Mucosa of stomach (tissue), 1 donor: ENCODE measurements at regions not wholly inside any gene's neighbourhood (a gene's known extent, or its start where the extent isn't known, plus 50 kb on each side); places are given as distances from the start of the nearest gene placed in this dataset.

Experiments
- H3K27me3 ChIP-seq: one replicate; pipeline ENCODE4 v1.7.0; 2013; ENCODE audit warnings: mild to moderate bottlenecking, low read length; ENCODE audit not compliant: control insufficient read depth, insufficient read depth
- H3K36me3 ChIP-seq: one replicate; pipeline ENCODE4 v1.7.0; 2013; ENCODE audit warnings: low read length; ENCODE audit not compliant: control insufficient read depth, insufficient read depth
- H3K4me1 ChIP-seq: one replicate; pipeline ENCODE4 v1.7.0; 2013; ENCODE audit warnings: mild to moderate bottlenecking, low read length; ENCODE audit not compliant: control insufficient read depth, insufficient read depth
- H3K4me3 ChIP-seq: one replicate; pipeline ENCODE4 v1.7.0; 2013; ENCODE audit warnings: low read length
- H3K9ac ChIP-seq: one replicate; pipeline ENCODE4 v1.7.0; 2013; ENCODE audit warnings: mild to moderate bottlenecking, low read length, moderate library complexity
- H3K9me3 ChIP-seq: one replicate; pipeline ENCODE4 v1.7.0; 2013; ENCODE audit warnings: mild to moderate bottlenecking, low read length, moderate library complexity; ENCODE audit not compliant: control insufficient read depth
- donor health status: Pancreatic carcinoma.

GRCh38 chr1:164071288-164071687 is 487.7 kb upstream of the PBX1 start:
- Histone ChIP-seq H3K4me3 (no peak overlapping the region), H3K9me3 (no peaks in the 10 kb centered on the region), H3K4me1 (no peaks in the 10 kb centered on the region), H3K9ac (no peak overlapping the region), H3K36me3 (no peaks in the 10 kb centered on the region), H3K27me3 (no peaks in the 10 kb centered on the region)

GRCh38 chr1:164086832-164087231 is 472.2 kb upstream of the PBX1 start:
- no peaks in the 10 kb centered on the region for H3K27me3 ChIP-seq
- no peak overlapping the region for H3K9ac ChIP-seq
- no peaks in the 10 kb centered on the region for H3K36me3 ChIP-seq
- no peaks in the 10 kb centered on the region for H3K4me1 ChIP-seq
- H3K9me3 ChIP-seq = no peaks in the 10 kb centered on the region
- H3K4me3 ChIP-seq = no peak overlapping the region

- Histone ChIP-seq H3K27me3 (no peaks in the 10 kb centered on the region), H3K36me3 (no peaks in the 10 kb centered on the region), H3K9me3 (no peaks in the 10 kb centered on the region), H3K4me3 (no peak overlapping the region), H3K9ac (no peak overlapping the region), H3K4me1 (no peaks in the 10 kb centered on the region)
These were observed 471.0 kb upstream of the PBX1 start for GRCh38 chr1:164087906-164088453.

GRCh38 chr1:164092603-164093353 is 466.2 kb upstream of the PBX1 start:
- H3K4me3 ChIP-seq = no peak overlapping the region
- H3K27me3 ChIP-seq = no peaks in the 10 kb centered on the region
- H3K36me3 ChIP-seq = no peaks in the 10 kb centered on the region
- no peaks in the 10 kb centered on the region for H3K4me1 ChIP-seq
- no peak overlapping the region for H3K9ac ChIP-seq
- no peaks in the 10 kb centered on the region for H3K9me3 ChIP-seq

- Histone ChIP-seq H3K36me3 (no peaks in the 10 kb centered on the region), H3K4me3 (no peak overlapping the region), H3K9ac (no peak overlapping the region), H3K27me3 (no peaks in the 10 kb centered on the region), H3K4me1 (no peaks in the 10 kb centered on the region), H3K9me3 (no peaks in the 10 kb centered on the region)
These were observed 465.4 kb upstream of the PBX1 start for GRCh38 chr1:164093543-164093942.

GRCh38 chr1:164101802-164102201 is 457.2 kb upstream of the PBX1 start:
- Histone ChIP-seq H3K27me3 (no peaks in the 10 kb centered on the region), H3K36me3 (no peaks in the 10 kb centered on the region), H3K9ac (no peak overlapping the region), H3K4me3 (no peak overlapping the region), H3K4me1 (no peaks in the 10 kb centered on the region), H3K9me3 (no peaks in the 10 kb centered on the region)

DNA sequence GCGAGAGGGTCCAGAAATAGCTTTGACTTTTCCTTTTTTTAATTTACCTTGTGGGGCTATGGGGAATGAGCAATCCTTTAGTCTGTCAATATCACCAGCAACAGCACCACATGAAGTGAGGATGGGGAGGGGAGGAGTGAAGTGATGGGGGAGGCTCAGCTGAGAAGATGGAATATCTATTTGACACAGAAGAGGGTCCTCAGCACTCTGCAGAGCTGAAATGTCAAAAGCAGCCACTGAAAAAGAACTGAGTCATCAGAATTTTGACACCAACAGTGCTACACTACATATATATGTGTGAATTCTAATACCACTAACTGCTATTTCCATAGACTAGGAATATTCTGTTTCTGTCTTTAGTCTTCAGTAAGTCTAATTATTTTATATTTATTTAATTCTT is 427.0 kb upstream of the PBX1 start:
- Histone ChIP-seq H3K4me1 (no peaks in the 10 kb centered on the region), H3K9me3 (no peaks in the 10 kb centered on the region), H3K9ac (no peak overlapping the region), H3K36me3 (no peaks in the 10 kb centered on the region), H3K4me3 (no peak overlapping the region), H3K27me3 (no peaks in the 10 kb centered on the region)

DNA sequence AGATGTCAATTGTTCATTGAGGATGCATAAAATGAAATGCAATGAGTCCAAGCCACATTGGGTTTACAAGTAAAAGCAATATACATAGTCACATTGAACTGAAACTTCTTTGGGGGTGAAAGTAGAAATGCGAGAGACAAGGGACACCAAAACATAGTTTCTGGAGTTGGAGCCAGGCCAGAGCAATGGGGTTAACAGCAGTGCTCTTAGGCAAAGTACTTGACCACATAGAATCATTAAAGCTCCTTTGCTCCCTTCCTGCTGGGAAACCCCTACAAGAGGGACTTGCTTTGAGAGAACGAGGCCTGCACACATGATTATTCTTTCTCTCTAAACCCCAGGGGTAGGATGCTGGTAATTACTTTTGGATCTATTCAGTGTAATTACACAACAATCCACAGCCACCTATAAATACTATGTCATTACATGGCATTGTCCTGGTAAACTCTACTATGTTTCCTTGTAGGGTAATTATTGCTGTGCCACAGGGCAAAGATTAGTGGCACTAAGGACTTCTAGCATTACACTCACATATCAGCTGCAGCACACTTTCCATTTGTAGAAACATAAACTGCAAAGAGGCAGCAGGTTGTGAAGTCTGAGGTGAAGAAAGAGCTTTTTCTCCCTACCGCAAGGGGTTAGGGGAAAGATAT is 421.6 kb upstream of the PBX1 start:
- Histone ChIP-seq H3K4me3 (no peak overlapping the region), H3K9me3 (no peaks in the 10 kb centered on the region), H3K4me1 (no peaks in the 10 kb centered on the region), H3K27me3 (no peaks in the 10 kb centered on the region), H3K9ac (no peak overlapping the region), H3K36me3 (no peaks in the 10 kb centered on the region)

DNA sequence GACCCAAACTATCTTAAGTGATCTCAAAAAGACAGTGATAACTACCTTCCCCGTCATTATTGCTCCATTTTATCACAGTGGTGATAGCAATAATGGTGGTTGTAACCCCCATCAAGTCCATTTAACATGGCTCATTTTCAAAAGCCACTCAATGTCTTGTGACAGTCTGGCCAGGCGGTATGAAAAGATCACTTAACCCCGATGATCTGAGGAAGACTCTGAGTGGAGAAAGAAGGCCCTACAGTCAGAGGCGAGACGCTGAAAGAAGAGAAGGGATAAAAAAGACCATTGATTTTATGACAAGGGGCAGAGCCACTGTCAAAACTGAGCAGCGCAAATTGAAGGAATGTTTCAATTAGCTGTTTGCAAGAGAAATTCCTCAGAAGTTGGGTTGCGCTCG is 417.2 kb upstream of the PBX1 start:
- no peaks in the 10 kb centered on the region for H3K36me3 ChIP-seq
- H3K27me3 ChIP-seq = no peaks in the 10 kb centered on the region

DNA sequence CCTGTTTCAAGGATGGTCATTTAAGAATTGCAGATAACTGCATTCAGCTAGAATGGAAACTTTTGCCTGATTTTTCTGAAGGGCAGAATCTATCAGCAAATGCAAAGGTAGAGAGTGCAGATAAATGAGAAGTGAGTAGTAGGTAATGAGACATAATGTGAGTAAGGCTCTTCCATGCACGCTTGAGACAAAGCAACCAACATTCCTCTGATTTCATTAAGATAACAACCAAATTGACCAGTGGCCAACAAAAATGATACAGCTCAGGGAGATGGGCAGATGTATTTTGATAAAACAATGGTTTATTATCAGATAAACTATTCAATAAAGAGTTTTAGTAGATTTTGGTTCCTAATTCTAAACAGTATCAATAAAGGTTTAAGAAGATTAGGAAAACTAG is 404.4 kb upstream of the PBX1 start:
- no peak overlapping the region for H3K9ac ChIP-seq

More for the DNA sequence above, 417.2 kb upstream of the PBX1 start:
- no peak overlapping the region for H3K4me3 ChIP-seq
- no peak overlapping the region for H3K9ac ChIP-seq
- H3K9me3 ChIP-seq = no peaks in the 10 kb centered on the region
- H3K4me1 ChIP-seq = no peaks in the 10 kb centered on the region

DNA sequence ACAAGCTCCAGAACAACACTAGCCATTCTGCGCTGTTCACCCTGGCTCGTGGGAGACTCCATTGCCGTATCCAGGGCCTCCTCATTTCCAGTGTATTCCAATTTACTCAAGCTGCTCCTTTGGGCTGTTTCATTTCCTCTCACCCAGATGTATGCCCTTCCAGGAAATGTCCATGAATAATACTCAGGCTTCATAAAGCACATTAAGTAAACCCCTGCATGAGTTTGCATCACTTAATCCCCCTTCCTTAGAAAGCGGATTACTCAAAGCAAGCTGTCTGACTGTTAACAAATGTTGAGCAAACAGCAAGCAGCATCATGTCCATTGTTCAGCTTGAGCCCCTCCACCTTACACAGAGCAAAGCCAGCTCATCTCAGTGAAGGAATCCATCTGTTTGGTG is 403.6 kb upstream of the PBX1 start:
- H3K36me3 ChIP-seq = no peaks in the 10 kb centered on the region
- H3K4me3 ChIP-seq = no peak overlapping the region
- H3K27me3 ChIP-seq = no peaks in the 10 kb centered on the region
- no peak overlapping the region for H3K9ac ChIP-seq
- H3K9me3 ChIP-seq = no peaks in the 10 kb centered on the region
- no peaks in the 10 kb centered on the region for H3K4me1 ChIP-seq

More for the DNA sequence above, 404.4 kb upstream of the PBX1 start:
- Histone ChIP-seq H3K36me3 (no peaks in the 10 kb centered on the region), H3K9me3 (no peaks in the 10 kb centered on the region), H3K4me1 (no peaks in the 10 kb centered on the region), H3K4me3 (no peak overlapping the region), H3K27me3 (no peaks in the 10 kb centered on the region)

DNA sequence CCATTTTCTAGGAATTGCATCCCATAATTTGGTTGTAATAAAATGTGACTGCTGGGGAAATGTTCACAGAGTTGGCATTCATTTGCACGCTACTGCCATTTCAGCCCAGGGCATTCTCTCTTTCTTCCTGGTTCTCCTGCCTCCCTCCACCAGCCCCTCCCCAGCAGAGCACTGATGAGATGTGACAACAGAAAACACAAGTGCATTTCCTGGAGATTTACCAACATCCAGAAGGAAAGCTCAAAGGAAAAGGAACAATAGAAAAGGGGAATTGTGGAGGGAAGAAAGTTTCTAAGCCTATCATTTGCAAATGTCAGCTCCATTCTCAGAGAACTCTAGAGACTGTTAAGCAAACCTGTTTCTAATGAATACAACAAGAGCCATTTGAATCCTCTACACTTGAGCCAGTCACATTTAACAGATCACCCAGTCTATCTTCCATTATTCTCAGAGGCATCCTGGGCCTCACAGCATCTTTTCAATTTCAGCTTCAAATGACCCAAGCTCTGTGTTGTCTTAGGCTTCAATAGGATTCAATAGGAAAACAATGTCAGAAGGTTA is 395.6 kb upstream of the PBX1 start:
- H3K9me3 ChIP-seq = no peaks in the 10 kb centered on the region
- no peak overlapping the region for H3K4me3 ChIP-seq
- no peak overlapping the region for H3K9ac ChIP-seq
- no peaks in the 10 kb centered on the region for H3K4me1 ChIP-seq
- H3K36me3 ChIP-seq = no peaks in the 10 kb centered on the region
- H3K27me3 ChIP-seq = no peaks in the 10 kb centered on the region
